Endothelial cell (in vitro differentiated cells): ENCODE measurements at regions not wholly inside any gene's neighbourhood (a gene's known extent, or its start where the extent isn't known, plus 50 kb on each side); places are given as distances from the start of the nearest gene placed in this dataset.

ENCODE experiments used
- DNase-seq: peaks from one replicate; pipeline ENCODE4 v3.0.0; 2021; ENCODE audit warnings: low spot score
- H3K27ac Mint-ChIP-seq: one replicate; pipeline ENCODE4 v1.8.0; 2021; ENCODE audit warnings: mixed read lengths, inconsistent platforms; ENCODE audit not compliant: unreplicated experiment
- H3K27me3 Mint-ChIP-seq: one replicate; pipeline ENCODE4 v1.8.0; 2021; ENCODE audit warnings: mild to moderate bottlenecking, moderate library complexity, mixed read lengths, inconsistent platforms; ENCODE audit not compliant: unreplicated experiment
- H3K36me3 Mint-ChIP-seq: one replicate; pipeline ENCODE4 v1.8.0; 2021; ENCODE audit warnings: mild to moderate bottlenecking, low read depth, mixed read lengths, inconsistent platforms; ENCODE audit not compliant: unreplicated experiment
- H3K4me1 Mint-ChIP-seq: one replicate; pipeline ENCODE4 v1.8.0; 2021; ENCODE audit warnings: mild to moderate bottlenecking, mixed read lengths, inconsistent platforms; ENCODE audit not compliant: unreplicated experiment
- H3K4me3 Mint-ChIP-seq: one replicate; pipeline ENCODE4 v1.8.0; 2021; ENCODE audit warnings: mild to moderate bottlenecking, mixed read lengths, inconsistent platforms; ENCODE audit not compliant: unreplicated experiment
- H3K9me3 Mint-ChIP-seq: one replicate; pipeline ENCODE4 v1.8.0; 2021; ENCODE audit warnings: mixed read lengths, inconsistent platforms; ENCODE audit not compliant: unreplicated experiment
- CTCF ChIP-seq: fragments of 200-600 bp; sonication (generic); IDR thresholded peaks from one replicate; pipeline ENCODE4 v1.5.0; 2021; ENCODE audit warnings: antibody characterized with exemption; ENCODE audit not compliant: unreplicated experiment

- H3K27me3 Mint-ChIP-seq = peaks cover 4% of the 10 kb centered on the region
- H3K4me3 Mint-ChIP-seq = no peak overlapping the region
- no peaks in the 10 kb centered on the region for H3K4me1 Mint-ChIP-seq
- H3K36me3 Mint-ChIP-seq = peaks cover 4% of the 10 kb centered on the region
- no peaks in the 10 kb centered on the region for H3K9me3 Mint-ChIP-seq
- no peak overlapping the region for H3K27ac Mint-ChIP-seq
- TF ChIP-seq CTCF = no peak
- DNase-seq = no peak
Measured at GRCh38 chr22:48188231-48188721, 1425.8 kb downstream of the TBC1D22A start.

- peaks cover 4% of the 10 kb centered on the region for H3K27me3 Mint-ChIP-seq
- H3K27ac Mint-ChIP-seq = no peak overlapping the region
- H3K4me1 Mint-ChIP-seq = no peaks in the 10 kb centered on the region
- DNase-seq = no peak
- no peak for TF ChIP-seq CTCF
- H3K36me3 Mint-ChIP-seq = peaks cover 3% of the 10 kb centered on the region
- no peak overlapping the region for H3K4me3 Mint-ChIP-seq
- H3K9me3 Mint-ChIP-seq = no peaks in the 10 kb centered on the region
Measured at GRCh38 chr22:48187356-48187755, 1424.9 kb downstream of the TBC1D22A start.

- Mint-ChIP-seq H3K36me3 (no peaks in the 10 kb centered on the region), H3K9me3 (no peaks in the 10 kb centered on the region), H3K27me3 (peaks cover 4% of the 10 kb centered on the region), H3K4me1 (no peaks in the 10 kb centered on the region), H3K4me3 (no peak overlapping the region), H3K27ac (no peak overlapping the region)
- TF ChIP-seq CTCF = no peak
- DNase-seq = no peak
Measured at GRCh38 chr22:48186146-48186790, 1423.8 kb downstream of the TBC1D22A start.

- Mint-ChIP-seq H3K36me3 (no peaks in the 10 kb centered on the region), H3K4me1 (no peaks in the 10 kb centered on the region), H3K4me3 (no peak overlapping the region), H3K9me3 (no peaks in the 10 kb centered on the region), H3K27me3 (peaks cover 4% of the 10 kb centered on the region), H3K27ac (no peak overlapping the region)
- no peak for DNase-seq
- no peak for TF ChIP-seq CTCF
Measured at GRCh38 chr22:48185071-48186055, 1422.9 kb downstream of the TBC1D22A start.
